ENCODE measurements at regions not wholly inside any gene's neighbourhood (a gene's known extent, or its start where the extent isn't known, plus 50 kb on each side); places are given as distances from the start of the nearest gene placed in this dataset.

GRCh38 chr1:189434461-189434860 lies 1043.2 kb downstream of the BRINP3 start:
- no peak for TF ChIP-seq CTCF (IDR thresholded peaks at IDR 0.05)
- TF ChIP-seq POLR2A (IDR thresholded peaks at IDR 0.05): no peak
